ENCODE measurements at regions not wholly inside any gene's neighbourhood (a gene's known extent, or its start where the extent isn't known, plus 50 kb on each side); places are given as distances from the start of the nearest gene placed in this dataset.

GRCh38 chr9:82223442-82223841, 234.9 kb downstream of the SPATA31D1 start:
- no peak for DNase-seq

- DNase-seq, result no peak
These were observed 242.8 kb downstream of the SPATA31D1 start for GRCh38 chr9:82231411-82231810.

GRCh38 chr9:82234160-82234943, 245.8 kb downstream of the SPATA31D1 start:
- DNase-seq, result no peak

- no peak for DNase-seq
These were observed 253.9 kb downstream of the SPATA31D1 start for GRCh38 chr9:82242285-82242963.

- no peak for DNase-seq
These were observed 258.7 kb downstream of the SPATA31D1 start for GRCh38 chr9:82247318-82247717.

- no peak for DNase-seq
These were observed 263.5 kb downstream of the SPATA31D1 start for GRCh38 chr9:82252116-82252515.

- no peak for DNase-seq
These were observed 266.2 kb downstream of the SPATA31D1 start for GRCh38 chr9:82254646-82255367.

- no peak for DNase-seq
These were observed 267.1 kb downstream of the SPATA31D1 start for GRCh38 chr9:82255481-82256176.

- DNase-seq, result no peak
These were observed 272.1 kb downstream of the SPATA31D1 start for GRCh38 chr9:82260691-82261090.

- no peak for DNase-seq
These were observed 275.0 kb downstream of the SPATA31D1 start for GRCh38 chr9:82263619-82264018.

GRCh38 chr9:82271106-82271561, 282.6 kb downstream of the SPATA31D1 start:
- DNase-seq, result no peak

GRCh38 chr9:82273121-82273520, 284.5 kb downstream of the SPATA31D1 start:
- DNase-seq, result no peak

GRCh38 chr9:82275258-82275927, 286.8 kb downstream of the SPATA31D1 start:
- no peak for DNase-seq

- no peak for DNase-seq
These were observed 292.5 kb downstream of the SPATA31D1 start for GRCh38 chr9:82281066-82281465.

GRCh38 chr9:82284758-82285157, 296.2 kb downstream of the SPATA31D1 start:
- no peak for DNase-seq

GRCh38 chr9:82295181-82295580, 306.6 kb downstream of the SPATA31D1 start:
- no peak for DNase-seq

- no peak for DNase-seq
These were observed 311.3 kb downstream of the SPATA31D1 start for GRCh38 chr9:82299870-82300269.

GRCh38 chr9:82302968-82303655, 314.5 kb downstream of the SPATA31D1 start:
- DNase-seq, result no peak

GRCh38 chr9:82308836-82309235, 320.3 kb downstream of the SPATA31D1 start:
- DNase-seq, result no peak

GRCh38 chr9:82313697-82314096, 325.1 kb downstream of the SPATA31D1 start:
- DNase-seq, result no peak

- DNase-seq, result no peak
These were observed 332.0 kb downstream of the SPATA31D1 start for GRCh38 chr9:82320566-82320965.

Data from skin of body (tissue), 1 donor.